ENCODE measurements at regions not wholly inside any gene's neighbourhood (a gene's known extent, or its start where the extent isn't known, plus 50 kb on each side); places are given as distances from the start of the nearest gene placed in this dataset.

DNA sequence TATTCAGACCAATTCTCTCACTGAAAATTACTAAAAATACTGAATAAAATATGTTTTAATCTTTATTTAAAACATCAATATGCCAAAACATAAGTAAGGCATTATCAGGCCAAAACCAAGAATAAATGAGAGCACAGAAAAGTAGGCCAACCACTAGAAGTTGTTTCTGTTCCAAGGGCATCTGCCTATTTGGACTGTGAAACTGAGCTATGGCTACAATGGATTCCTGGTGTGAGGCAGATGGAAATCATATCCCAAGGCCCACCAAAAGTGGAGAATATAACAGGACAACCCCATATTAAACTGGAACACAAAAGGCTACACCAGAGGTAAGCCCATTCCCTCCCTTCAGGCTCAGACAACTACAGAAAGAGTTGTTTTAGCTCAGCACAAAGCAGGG, 302.8 kb upstream of the IL12A start:
- no peak for TF ChIP-seq POU2F2 (IDR thresholded peaks at IDR 0.05; ENCODE audit: low read depth, low read length)
- no peak for TF ChIP-seq SPI1 (IDR thresholded peaks at IDR 0.05; ENCODE audit: low read depth, low read length)
- TF ChIP-seq PAX5 (IDR thresholded peaks at IDR 0.05; ENCODE audit: insufficient read depth, low read length, severe bottlenecking) = no peak
- TF ChIP-seq POLR2AphosphoS5 (IDR thresholded peaks at IDR 0.05; ENCODE audit: low read depth, low read length) = no peak
- no peak for TF ChIP-seq POLR2A (IDR thresholded peaks at IDR 0.05; ENCODE audit: low read depth, low read length)
- no peak for TF ChIP-seq TAF1 (IDR thresholded peaks at IDR 0.05; ENCODE audit: low read depth, low read length)
- DNase-seq (ENCODE audit: insufficient read length, low spot score) (no peak), FAIRE-seq (no peak)

DNA sequence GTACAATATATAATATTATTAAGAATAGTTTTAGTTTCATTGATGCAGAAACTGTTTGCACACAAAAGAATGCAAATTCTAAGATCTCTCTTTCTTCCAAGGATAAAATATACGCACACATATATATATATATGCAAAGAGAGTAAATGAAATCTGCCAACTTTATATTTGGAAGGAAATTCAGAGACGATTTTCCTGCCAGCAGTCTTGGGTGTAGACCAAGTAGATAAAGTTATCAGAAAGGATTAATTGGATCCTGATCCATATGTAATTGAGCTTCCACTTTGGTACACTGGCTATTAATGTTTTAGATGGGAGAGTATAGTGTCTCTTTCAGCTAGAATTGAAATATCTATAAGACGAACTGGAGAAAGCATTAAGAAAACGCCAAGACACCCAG, 295.4 kb upstream of the IL12A start:
- no peak for FAIRE-seq
- TF ChIP-seq TAF1 (IDR thresholded peaks at IDR 0.05; ENCODE audit: low read depth, low read length) (no peak), PAX5 (IDR thresholded peaks at IDR 0.05; ENCODE audit: insufficient read depth, low read length, severe bottlenecking) (no peak), POLR2A (IDR thresholded peaks at IDR 0.05; ENCODE audit: low read depth, low read length) (no peak), SPI1 (IDR thresholded peaks at IDR 0.05; ENCODE audit: low read depth, low read length) (no peak), POLR2AphosphoS5 (IDR thresholded peaks at IDR 0.05; ENCODE audit: low read depth, low read length) (no peak), POU2F2 (IDR thresholded peaks at IDR 0.05; ENCODE audit: low read depth, low read length) (no peak)
- DNase-seq (ENCODE audit: insufficient read length, low spot score) = no peak

DNA sequence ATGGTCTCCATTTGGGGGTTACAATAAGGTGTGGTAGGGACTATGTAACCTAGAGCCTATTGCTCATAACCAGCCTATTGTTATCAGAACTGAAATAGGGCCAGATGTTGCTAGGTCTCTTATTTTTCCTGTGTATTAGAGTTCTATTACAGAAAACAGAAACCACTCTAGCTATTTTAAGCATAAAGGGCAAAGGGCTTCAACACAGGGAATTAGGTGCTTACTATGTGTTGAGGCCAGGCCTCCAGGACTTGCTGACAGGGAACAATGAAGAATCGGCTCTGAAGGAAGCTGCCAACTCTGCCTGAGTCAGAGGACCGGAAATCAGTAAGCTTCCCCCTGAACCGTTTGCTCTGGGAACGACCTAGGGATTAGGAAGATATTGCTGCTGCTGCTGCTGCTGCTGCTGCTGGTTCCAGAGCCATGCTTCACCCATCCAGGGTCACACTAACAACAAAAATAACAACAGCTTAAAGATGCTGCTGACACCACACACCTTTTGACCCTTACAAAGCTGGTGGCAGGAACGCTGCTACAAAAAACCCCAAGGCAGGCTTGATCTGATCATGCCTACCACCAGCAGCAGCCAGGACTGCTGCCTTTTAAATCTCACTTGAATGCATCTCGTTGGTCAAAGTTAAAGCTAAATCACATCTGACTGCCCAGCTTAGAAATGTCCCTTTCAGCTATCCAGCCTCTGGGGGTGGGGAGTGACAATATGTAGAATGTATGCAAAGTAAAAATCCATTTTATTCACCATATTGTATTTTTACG, 276.9 kb upstream of the IL12A start:
- FAIRE-seq (no peak), DNase-seq (ENCODE audit: insufficient read length, low spot score) (no peak)
- TF ChIP-seq SPI1 (IDR thresholded peaks at IDR 0.05; ENCODE audit: low read depth, low read length) (no peak), POU2F2 (IDR thresholded peaks at IDR 0.05; ENCODE audit: low read depth, low read length) (no peak), POLR2A (IDR thresholded peaks at IDR 0.05; ENCODE audit: low read depth, low read length) (no peak), TAF1 (IDR thresholded peaks at IDR 0.05; ENCODE audit: low read depth, low read length) (no peak), PAX5 (IDR thresholded peaks at IDR 0.05; ENCODE audit: insufficient read depth, low read length, severe bottlenecking) (no peak), POLR2AphosphoS5 (IDR thresholded peaks at IDR 0.05; ENCODE audit: low read depth, low read length) (no peak)

DNA sequence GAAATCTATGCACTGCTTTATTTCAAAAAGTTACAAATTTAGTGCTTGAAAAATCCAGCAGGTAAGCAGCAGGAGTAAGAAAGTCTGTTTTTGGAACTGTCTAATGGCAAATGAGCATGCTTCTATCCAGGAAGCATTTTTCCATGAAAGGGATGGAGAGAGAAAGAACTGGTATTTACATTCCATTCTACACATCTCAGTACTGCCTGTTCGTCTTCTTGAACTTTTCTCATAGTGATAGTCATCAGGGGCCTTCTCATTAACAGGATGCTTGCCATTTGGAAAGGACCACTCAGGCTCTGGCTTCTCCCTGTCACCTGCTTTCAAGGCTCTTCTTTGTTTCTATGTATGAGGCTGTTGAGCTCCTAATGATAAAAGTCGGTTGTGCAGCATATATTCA, 267.3 kb upstream of the IL12A start:
- DNase-seq (ENCODE audit: insufficient read length, low spot score) (no peak), FAIRE-seq (no peak)
- TF ChIP-seq SPI1 (IDR thresholded peaks at IDR 0.05; ENCODE audit: low read depth, low read length) (no peak), POLR2AphosphoS5 (IDR thresholded peaks at IDR 0.05; ENCODE audit: low read depth, low read length) (no peak), PAX5 (IDR thresholded peaks at IDR 0.05; ENCODE audit: insufficient read depth, low read length, severe bottlenecking) (no peak), POLR2A (IDR thresholded peaks at IDR 0.05; ENCODE audit: low read depth, low read length) (no peak), POU2F2 (IDR thresholded peaks at IDR 0.05; ENCODE audit: low read depth, low read length) (no peak), TAF1 (IDR thresholded peaks at IDR 0.05; ENCODE audit: low read depth, low read length) (no peak)

DNA sequence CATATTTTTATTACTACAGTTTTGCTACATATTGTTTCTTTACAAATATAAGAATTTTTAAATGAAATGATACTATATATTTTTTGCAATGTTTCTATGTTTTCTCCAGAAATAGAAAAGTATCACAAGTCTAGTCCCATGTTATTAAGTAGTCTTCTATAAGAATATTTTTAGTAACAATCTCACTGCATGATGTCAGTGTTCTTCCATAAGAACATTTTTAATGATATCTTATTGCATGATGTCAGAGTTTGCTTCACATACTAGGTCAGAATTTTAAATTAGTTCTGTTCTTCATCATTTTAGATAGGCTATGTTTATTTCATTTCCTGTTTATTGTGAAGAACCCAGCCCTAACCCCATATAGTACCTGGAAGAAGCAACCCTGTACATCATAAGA, 265.3 kb upstream of the IL12A start:
- TF ChIP-seq TAF1 (IDR thresholded peaks at IDR 0.05; ENCODE audit: low read depth, low read length) = no peak
- no peak for TF ChIP-seq POU2F2 (IDR thresholded peaks at IDR 0.05; ENCODE audit: low read depth, low read length)
- no peak for TF ChIP-seq POLR2AphosphoS5 (IDR thresholded peaks at IDR 0.05; ENCODE audit: low read depth, low read length)
- no peak for TF ChIP-seq PAX5 (IDR thresholded peaks at IDR 0.05; ENCODE audit: insufficient read depth, low read length, severe bottlenecking)
- FAIRE-seq (no peak), DNase-seq (ENCODE audit: insufficient read length, low spot score) (no peak)

DNA sequence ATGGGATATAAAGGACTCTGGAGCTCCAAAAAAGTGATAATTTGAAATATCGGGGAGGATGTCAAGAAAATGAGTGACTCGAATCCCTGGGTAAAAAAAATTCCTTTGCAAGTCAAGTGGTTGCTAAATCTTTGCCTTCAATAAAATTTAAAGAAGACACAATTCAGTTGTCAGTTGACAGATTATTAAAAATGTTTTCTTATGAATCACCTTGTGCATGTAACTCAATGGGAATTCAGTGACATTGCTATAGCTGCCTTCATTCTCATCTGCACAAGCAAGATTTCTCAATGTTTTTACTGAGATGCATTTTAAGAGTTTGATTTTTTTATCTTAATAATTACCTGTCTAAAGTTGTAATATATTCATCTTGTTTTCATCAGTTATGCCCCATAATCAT, 264.0 kb upstream of the IL12A start:
- DNase-seq (ENCODE audit: insufficient read length, low spot score) (no peak), FAIRE-seq (no peak)
- no peak for TF ChIP-seq PAX5 (IDR thresholded peaks at IDR 0.05; ENCODE audit: insufficient read depth, low read length, severe bottlenecking)
- no peak for TF ChIP-seq POLR2AphosphoS5 (IDR thresholded peaks at IDR 0.05; ENCODE audit: low read depth, low read length)
- no peak for TF ChIP-seq POLR2A (IDR thresholded peaks at IDR 0.05; ENCODE audit: low read depth, low read length)
- TF ChIP-seq TAF1 (IDR thresholded peaks at IDR 0.05; ENCODE audit: low read depth, low read length) = no peak
- TF ChIP-seq SPI1 (IDR thresholded peaks at IDR 0.05; ENCODE audit: low read depth, low read length) = no peak
- TF ChIP-seq POU2F2 (IDR thresholded peaks at IDR 0.05; ENCODE audit: low read depth, low read length) = no peak

DNA sequence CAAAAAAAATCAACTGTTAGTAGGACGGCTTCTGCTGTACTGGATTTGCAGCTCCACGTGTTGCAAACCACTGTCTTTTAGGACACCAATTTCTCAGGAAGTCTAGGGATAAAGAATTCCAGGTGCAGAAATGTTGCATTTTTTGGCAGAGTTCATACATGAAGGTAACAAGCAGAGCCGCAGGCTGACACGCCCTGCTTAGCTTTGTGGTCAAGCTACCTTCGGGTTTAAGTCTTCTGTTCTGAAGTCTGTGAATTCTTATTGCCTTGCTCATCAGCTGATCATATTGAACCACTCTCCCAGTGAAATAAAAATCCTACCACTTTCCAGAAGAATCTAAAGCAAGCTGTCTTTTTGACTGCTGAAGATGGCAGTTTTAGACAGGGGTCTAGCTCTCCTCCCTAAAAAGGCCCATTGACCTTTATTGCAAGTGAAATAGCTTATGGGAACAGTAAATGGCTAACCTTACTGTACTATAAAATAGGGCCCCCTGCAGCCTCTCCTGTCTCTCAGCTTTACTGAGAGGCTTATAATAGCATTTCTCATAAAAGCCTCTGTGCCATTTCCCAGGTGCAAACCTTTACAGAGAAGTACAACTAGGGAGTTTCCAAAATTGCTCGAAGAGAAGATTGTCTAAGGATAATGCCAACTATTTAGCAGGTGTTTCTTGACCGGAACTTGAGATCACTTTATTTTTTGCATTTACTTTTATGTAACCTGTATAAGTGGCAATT, 262.2 kb upstream of the IL12A start:
- DNase-seq (ENCODE audit: insufficient read length, low spot score) (no peak), FAIRE-seq (no peak)
- TF ChIP-seq POLR2A (IDR thresholded peaks at IDR 0.05; ENCODE audit: low read depth, low read length) (no peak), POU2F2 (IDR thresholded peaks at IDR 0.05; ENCODE audit: low read depth, low read length) (no peak), POLR2AphosphoS5 (IDR thresholded peaks at IDR 0.05; ENCODE audit: low read depth, low read length) (no peak), PAX5 (IDR thresholded peaks at IDR 0.05; ENCODE audit: insufficient read depth, low read length, severe bottlenecking) (no peak), SPI1 (IDR thresholded peaks at IDR 0.05; ENCODE audit: low read depth, low read length) (no peak), TAF1 (IDR thresholded peaks at IDR 0.05; ENCODE audit: low read depth, low read length) (no peak)

DNA sequence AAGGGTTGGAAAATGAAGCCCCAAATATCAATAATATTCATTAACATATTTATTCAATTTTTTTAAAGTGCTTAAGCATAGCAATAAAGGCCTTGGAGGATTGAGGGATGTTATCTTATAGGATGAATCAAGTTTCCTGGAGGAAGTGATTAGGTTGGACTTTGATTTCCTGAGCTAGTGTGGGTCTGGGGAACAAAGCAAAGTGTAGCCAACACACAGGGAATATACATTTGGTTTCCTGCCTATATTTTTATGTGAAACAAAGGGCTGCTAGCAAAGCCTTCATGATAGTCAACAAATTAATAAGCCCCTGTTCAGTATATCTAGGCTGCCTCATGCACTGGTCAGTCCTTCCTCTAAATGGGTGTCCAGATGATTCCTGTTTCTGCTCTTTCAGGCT, 261.1 kb upstream of the IL12A start:
- TF ChIP-seq PAX5 (IDR thresholded peaks at IDR 0.05; ENCODE audit: insufficient read depth, low read length, severe bottlenecking) (no peak), POU2F2 (IDR thresholded peaks at IDR 0.05; ENCODE audit: low read depth, low read length) (no peak), POLR2AphosphoS5 (IDR thresholded peaks at IDR 0.05; ENCODE audit: low read depth, low read length) (no peak), SPI1 (IDR thresholded peaks at IDR 0.05; ENCODE audit: low read depth, low read length) (no peak), TAF1 (IDR thresholded peaks at IDR 0.05; ENCODE audit: low read depth, low read length) (no peak), POLR2A (IDR thresholded peaks at IDR 0.05; ENCODE audit: low read depth, low read length) (no peak)
- no peak for DNase-seq (ENCODE audit: insufficient read length, low spot score)
- no peak for FAIRE-seq

DNA sequence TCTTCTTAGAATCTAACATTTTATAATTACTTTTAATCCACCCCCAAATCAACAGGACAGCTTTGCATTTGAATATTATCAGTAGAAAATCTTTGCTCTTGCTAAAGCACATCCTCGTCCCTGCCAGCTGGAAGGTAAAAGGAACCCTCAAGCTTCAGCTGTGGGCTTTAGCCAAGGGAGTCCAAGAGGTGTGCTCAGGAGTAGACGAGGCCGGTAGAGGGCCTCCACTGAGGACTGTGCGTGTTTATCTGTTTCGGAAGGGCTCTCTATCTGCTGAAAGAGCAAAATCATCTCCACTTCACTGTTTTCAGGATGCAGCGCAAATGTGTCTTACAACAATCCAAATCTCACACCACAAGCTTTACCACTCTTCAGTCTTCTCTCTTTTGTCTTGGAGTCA, 257.4 kb upstream of the IL12A start:
- DNase-seq (ENCODE audit: insufficient read length, low spot score) (no peak), FAIRE-seq (no peak)
- TF ChIP-seq TAF1 (IDR thresholded peaks at IDR 0.05; ENCODE audit: low read depth, low read length) (no peak), POU2F2 (IDR thresholded peaks at IDR 0.05; ENCODE audit: low read depth, low read length) (no peak), PAX5 (IDR thresholded peaks at IDR 0.05; ENCODE audit: insufficient read depth, low read length, severe bottlenecking) (no peak), POLR2A (IDR thresholded peaks at IDR 0.05; ENCODE audit: low read depth, low read length) (no peak), SPI1 (IDR thresholded peaks at IDR 0.05; ENCODE audit: low read depth, low read length) (no peak), POLR2AphosphoS5 (IDR thresholded peaks at IDR 0.05; ENCODE audit: low read depth, low read length) (no peak)
